Mesenchymal stem cell (in vitro differentiated cells and primary cell): ENCODE measurements at regions not wholly inside any gene's neighbourhood (a gene's known extent, or its start where the extent isn't known, plus 50 kb on each side); places are given as distances from the start of the nearest gene placed in this dataset.

Experiments
- DNase-seq: peaks from one replicate; pipeline ENCODE4 v3.0.0-alpha.2; 2013
- H2AFZ ChIP-seq: one replicate; pipeline ENCODE4 v1.6.1; 2013; ENCODE audit warnings: low read depth, mild to moderate bottlenecking, control low read depth, inconsistent platforms, low read length, moderate library complexity
- H2AK5ac ChIP-seq: 2 replicates; pipeline ENCODE4 v1.6.1; 2013; ENCODE audit warnings: low read length, moderate library complexity, mild to moderate bottlenecking, inconsistent platforms; ENCODE audit not compliant: severe bottlenecking
- H2BK120ac ChIP-seq: one replicate; pipeline ENCODE4 v1.6.1; 2013; ENCODE audit warnings: low read depth, mild to moderate bottlenecking, inconsistent platforms, low read length, moderate library complexity
- H2BK12ac ChIP-seq, 2 experiments: one replicate each; pipeline ENCODE4 v1.6.1; 2013; ENCODE audit warnings: inconsistent platforms in 2 of 2, low read length in 2 of 2, mild to moderate bottlenecking in 2 of 2, moderate library complexity in 2 of 2, control low read depth in 1 of 2
- H2BK15ac ChIP-seq: one replicate; pipeline ENCODE4 v1.6.1; 2013; ENCODE audit warnings: mild to moderate bottlenecking, low read depth, inconsistent platforms; ENCODE audit not compliant: poor library complexity, severe bottlenecking
- H2BK5ac ChIP-seq: 2 replicates; pipeline ENCODE4 v1.6.1; 2013; ENCODE audit warnings: low read depth, mild to moderate bottlenecking, low read length, control low read depth, inconsistent platforms; ENCODE audit not compliant: poor library complexity, severe bottlenecking
- H3K14ac ChIP-seq, 2 experiments: one replicate each; pipeline ENCODE4 v1.6.1; 2013; ENCODE audit warnings: inconsistent platforms in 2 of 2, low read length in 2 of 2, control low read depth in 1 of 2, mild to moderate bottlenecking in 1 of 2, moderate library complexity in 1 of 2
- H3K18ac ChIP-seq, 2 experiments: one replicate each; pipeline ENCODE4 v1.6.1; 2013; ENCODE audit warnings: inconsistent platforms in 2 of 2, low read length in 2 of 2, control low read depth in 1 of 2, low read depth in 1 of 2, mild to moderate bottlenecking in 1 of 2
- H3K23ac ChIP-seq, 2 experiments: one replicate each; pipeline ENCODE4 v1.6.1; 2013; ENCODE audit warnings: inconsistent platforms in 2 of 2, low read length in 2 of 2, mild to moderate bottlenecking in 2 of 2, moderate library complexity in 2 of 2, control low read depth in 1 of 2
- H3K27ac ChIP-seq: 2 replicates; pipeline ENCODE4 v1.5.1; 2013; ENCODE audit warnings: mild to moderate bottlenecking, moderate library complexity, low read length, control low read depth, inconsistent platforms; ENCODE audit not compliant: poor library complexity, severe bottlenecking
- H3K27me3 ChIP-seq, 2 experiments: 2 replicates each; pipeline versions ENCODE4 v1.6.1 to v1.7.0; 2013; ENCODE audit warnings: low read length in 2 of 2, mild to moderate bottlenecking in 2 of 2, moderate library complexity in 2 of 2, control low read depth in 1 of 2, inconsistent platforms in 1 of 2; ENCODE audit not compliant: control insufficient read depth in 1 of 2, insufficient read depth in 1 of 2
- H3K36me3 ChIP-seq, 2 experiments: 2 replicates each; pipeline versions ENCODE4 v1.6.1 to v1.7.0; 2013; ENCODE audit warnings: low read length in 2 of 2, control low read depth in 1 of 2, inconsistent platforms in 1 of 2, low read depth in 1 of 2, mild to moderate bottlenecking in 1 of 2; ENCODE audit not compliant: insufficient read depth in 2 of 2, control insufficient read depth in 1 of 2
- H3K4ac ChIP-seq, 2 experiments: one replicate each; pipeline ENCODE4 v1.6.1; 2013; ENCODE audit warnings: inconsistent platforms in 2 of 2, low read length in 2 of 2, mild to moderate bottlenecking in 2 of 2, moderate library complexity in 2 of 2, control low read depth in 1 of 2, low read depth in 1 of 2
- H3K4me1 ChIP-seq: 2 replicates; pipeline ENCODE4 v1.6.1; 2013; ENCODE audit warnings: low read depth, low read length, control low read depth; ENCODE audit not compliant: control insufficient read depth, insufficient read depth
- H3K4me2 ChIP-seq: 2 replicates; pipeline ENCODE4 v1.6.1; 2013; ENCODE audit warnings: low read length, mild to moderate bottlenecking, inconsistent platforms; ENCODE audit not compliant: poor library complexity, severe bottlenecking
- H3K4me3 ChIP-seq, 2 experiments: 2 replicates each; pipeline versions ENCODE4 v1.5.1 to v1.7.0; 2013; ENCODE audit warnings: low read length in 2 of 2, mild to moderate bottlenecking in 2 of 2, control low read depth in 1 of 2, low read depth in 1 of 2; ENCODE audit not compliant: insufficient read depth in 1 of 2
- H3K79me1 ChIP-seq: replicated peaks from 2 replicates; pipeline ENCODE4 v1.6.1; 2013; ENCODE audit warnings: mild to moderate bottlenecking, control low read depth, low read length, inconsistent platforms; ENCODE audit not compliant: poor library complexity, severe bottlenecking
- H3K9ac ChIP-seq: 2 replicates; pipeline ENCODE4 v1.7.0; 2013; ENCODE audit warnings: mild to moderate bottlenecking, low read length, moderate library complexity
- H3K9me3 ChIP-seq: 2 replicates; pipeline ENCODE4 v1.7.0; 2013; ENCODE audit warnings: mild to moderate bottlenecking, low read length; ENCODE audit not compliant: control insufficient read depth
- H4K8ac ChIP-seq: one replicate; pipeline ENCODE4 v1.6.1; 2013; ENCODE audit warnings: inconsistent platforms, mild to moderate bottlenecking, low read length, moderate library complexity
- H4K91ac ChIP-seq: one replicate; pipeline ENCODE4 v1.6.1; 2013; ENCODE audit warnings: mild to moderate bottlenecking, low read length, inconsistent platforms
- WGBS: methylation state at CpG from one replicate; pipeline ENCODE4 v1.1.7; 2013; ENCODE audit warnings: mixed read lengths; 5-methylcytosine and 5-hydroxymethylcytosine counted together

DNA sequence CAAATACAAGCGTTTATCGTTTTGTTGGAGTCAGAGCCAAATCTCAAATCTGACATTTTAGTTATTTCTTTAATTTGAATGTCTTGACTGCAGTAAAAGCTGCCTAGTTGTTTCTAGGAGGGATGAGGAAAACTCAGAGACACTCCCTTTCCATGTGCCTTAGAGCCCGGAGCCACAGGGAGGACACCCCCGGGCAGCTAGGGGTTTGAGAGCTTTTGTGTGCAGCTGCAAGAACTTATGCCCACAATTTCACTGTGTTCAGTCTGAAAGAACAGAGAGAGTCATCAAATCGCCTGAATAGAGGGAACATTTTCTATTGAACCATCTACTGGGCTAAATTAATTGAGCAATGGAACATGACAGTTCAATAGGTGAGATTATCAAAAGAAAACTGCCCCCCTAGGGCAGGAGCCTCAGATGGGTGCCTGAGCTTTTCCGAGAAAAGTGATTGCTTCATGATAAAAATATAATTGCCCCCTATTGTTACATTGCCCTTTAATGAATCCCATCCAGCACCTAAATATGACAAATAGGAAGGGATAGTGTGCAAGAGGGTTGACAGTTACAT, 709.3 kb upstream of the RGMB start:
- no peak overlapping the region for H3K4ac ChIP-seq
- H3K14ac ChIP-seq, result no peak overlapping the region
- no peak overlapping the region for H2BK12ac ChIP-seq

DNA sequence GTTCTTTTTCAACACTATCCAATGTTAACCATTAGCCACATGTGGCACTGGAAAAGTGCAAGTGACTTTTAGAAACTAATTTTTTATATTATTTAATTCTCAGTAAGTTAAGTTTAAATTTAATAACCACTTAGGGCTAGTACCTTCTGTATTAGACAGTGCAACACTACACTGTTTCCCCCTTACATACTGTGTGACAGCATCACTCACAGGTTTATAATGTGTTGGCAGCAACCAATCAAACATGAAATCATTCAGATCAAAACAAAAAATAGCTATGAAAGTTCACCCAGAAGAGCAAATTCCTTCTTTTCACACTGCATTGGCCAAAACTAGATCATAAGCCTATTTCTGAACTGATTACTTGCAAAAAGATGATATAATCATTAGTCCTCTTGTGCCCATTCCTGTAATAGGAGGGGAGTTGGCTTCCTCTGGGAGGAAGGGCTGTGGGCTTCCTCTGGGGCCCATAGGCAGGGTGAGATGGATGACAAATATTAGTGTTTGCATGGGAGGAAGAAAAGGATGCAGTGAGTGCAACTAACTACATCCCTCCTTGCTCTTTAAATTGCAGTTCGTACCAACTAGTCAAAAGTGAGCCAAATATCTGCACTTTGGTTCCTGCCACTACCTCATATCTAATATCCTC, 708.1 kb upstream of the RGMB start:
- H2BK5ac ChIP-seq, result no peak overlapping the region
- H3K4me1 ChIP-seq, result no peaks in the 10 kb centered on the region
- no peak overlapping the region for H4K91ac ChIP-seq
- H3K14ac ChIP-seq, result no peak overlapping the region
- no peaks in the 10 kb centered on the region for H3K27me3 ChIP-seq
- no peaks in the 10 kb centered on the region for H3K9me3 ChIP-seq
- no peak overlapping the region for H3K27ac ChIP-seq
- H3K4ac ChIP-seq, result no peak overlapping the region
- H3K18ac ChIP-seq, result no peak overlapping the region
- no peak overlapping the region for H3K4me3 ChIP-seq
- H3K4me2 ChIP-seq, result no peak overlapping the region
- no peak overlapping the region for H4K8ac ChIP-seq
- 100% methylated on average over 1 of the region's 1 CpG for WGBS
- no peak for DNase-seq
- H3K79me1 ChIP-seq, result no peaks in the 10 kb centered on the region
- no peak overlapping the region for H2BK120ac ChIP-seq
- no peak overlapping the region for H3K9ac ChIP-seq
- H2BK15ac ChIP-seq, result no peak overlapping the region
- H2AK5ac ChIP-seq, result no peak overlapping the region
- no peaks in the 10 kb centered on the region for H3K36me3 ChIP-seq
- no peak overlapping the region for H2AFZ ChIP-seq
- no peak overlapping the region for H3K23ac ChIP-seq
- H2BK12ac ChIP-seq, result no peak overlapping the region

More for the DNA sequence above, 709.3 kb upstream of the RGMB start:
- H3K4me3 ChIP-seq, result no peak overlapping the region
- no peaks in the 10 kb centered on the region for H3K79me1 ChIP-seq
- H2AFZ ChIP-seq, result no peak overlapping the region
- no peaks in the 10 kb centered on the region for H3K4me1 ChIP-seq
- no peaks in the 10 kb centered on the region for H3K27me3 ChIP-seq
- H2BK15ac ChIP-seq, result no peak overlapping the region
- H3K9ac ChIP-seq, result no peak overlapping the region
- no peak overlapping the region for H3K23ac ChIP-seq
- no peak overlapping the region for H4K91ac ChIP-seq
- no peak overlapping the region for H2AK5ac ChIP-seq
- H3K27ac ChIP-seq, result no peak overlapping the region
- H3K4me2 ChIP-seq, result no peak overlapping the region
- no peak overlapping the region for H3K18ac ChIP-seq
- no peaks in the 10 kb centered on the region for H3K36me3 ChIP-seq
- WGBS, result 94% methylated on average over 2 of the region's 6 CpGs
- H2BK120ac ChIP-seq, result no peak overlapping the region
- no peak overlapping the region for H2BK5ac ChIP-seq
- no peaks in the 10 kb centered on the region for H3K9me3 ChIP-seq
- no peak overlapping the region for H4K8ac ChIP-seq
- DNase-seq, result no peak

DNA sequence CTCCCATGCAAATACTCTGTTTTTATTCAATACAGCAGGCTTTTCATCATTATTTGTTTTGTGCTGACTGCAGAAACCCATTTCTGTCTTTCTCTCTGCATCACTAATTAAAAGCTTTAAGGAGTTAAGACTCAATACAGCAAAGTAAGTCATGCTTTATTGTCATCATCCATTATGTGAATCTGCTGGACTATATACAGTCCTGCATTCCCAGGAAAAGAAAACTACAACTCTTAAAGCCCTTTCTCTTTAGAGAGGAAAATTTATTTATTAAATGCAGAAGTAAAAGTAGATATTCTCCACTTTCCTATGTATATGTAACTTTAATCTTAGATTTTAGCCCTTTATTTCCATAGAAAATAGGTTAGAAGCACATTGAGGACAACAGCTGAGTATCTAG, 706.6 kb upstream of the RGMB start:
- no peaks in the 10 kb centered on the region for H3K4me1 ChIP-seq
- H2AFZ ChIP-seq, result no peak overlapping the region
- no peak overlapping the region for H3K23ac ChIP-seq
- no peaks in the 10 kb centered on the region for H3K36me3 ChIP-seq
- no peaks in the 10 kb centered on the region for H3K27me3 ChIP-seq
- no peak overlapping the region for H2BK15ac ChIP-seq
- H3K9me3 ChIP-seq, result no peaks in the 10 kb centered on the region
- DNase-seq, result no peak
- no peak overlapping the region for H2BK5ac ChIP-seq
- H4K8ac ChIP-seq, result no peak overlapping the region
- no peak overlapping the region for H2BK12ac ChIP-seq
- H2AK5ac ChIP-seq, result no peak overlapping the region
- no peak overlapping the region for H3K9ac ChIP-seq
- H3K4me2 ChIP-seq, result no peak overlapping the region
- no peak overlapping the region for H2BK120ac ChIP-seq
- no peak overlapping the region for H4K91ac ChIP-seq
- no peak overlapping the region for H3K4me3 ChIP-seq
- no peak overlapping the region for H3K14ac ChIP-seq
- no peak overlapping the region for H3K27ac ChIP-seq
- H3K18ac ChIP-seq, result no peak overlapping the region
- H3K4ac ChIP-seq, result no peak overlapping the region
- H3K79me1 ChIP-seq, result no peaks in the 10 kb centered on the region

DNA sequence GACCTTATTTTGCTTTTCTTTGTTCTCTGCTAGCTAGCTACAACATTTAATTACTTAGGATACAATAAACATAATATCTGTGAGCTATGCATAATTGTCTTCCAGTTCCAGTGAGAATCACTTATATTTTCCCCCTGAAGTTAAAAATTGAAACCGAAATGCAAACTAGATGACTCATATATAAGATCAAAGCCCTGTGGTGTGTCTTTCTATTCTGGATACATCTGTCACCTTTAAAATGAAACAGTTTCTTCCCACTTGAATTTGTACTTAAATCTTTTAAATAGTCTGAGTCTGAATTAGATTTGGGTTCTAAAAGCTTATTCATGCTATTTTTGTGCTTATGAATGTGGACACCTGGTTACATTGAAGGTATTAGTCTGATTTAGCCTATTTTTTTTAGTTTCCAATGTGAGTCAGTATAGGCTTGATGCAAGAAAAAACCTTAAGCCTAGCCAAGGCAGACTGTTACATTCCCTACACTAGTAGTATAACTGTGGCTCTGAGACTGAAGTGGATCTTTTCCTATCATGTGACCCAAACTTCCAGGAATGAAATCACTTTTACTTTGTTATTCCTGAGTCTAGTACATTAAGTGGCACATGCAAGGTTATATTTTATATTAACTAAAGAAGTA, 703.5 kb upstream of the RGMB start:
- Histone ChIP-seq H4K8ac (no peak overlapping the region), H3K36me3 (no peaks in the 10 kb centered on the region), H2BK12ac (no peak overlapping the region), H3K4me3 (no peak overlapping the region), H2BK5ac (no peak overlapping the region), H3K4ac (no peak overlapping the region), H3K23ac (no peak overlapping the region), H2AFZ (no peak overlapping the region), H3K14ac (no peak overlapping the region), H3K18ac (no peak overlapping the region), H2BK15ac (no peak overlapping the region), H3K27me3 (no peaks in the 10 kb centered on the region), H3K4me2 (no peak overlapping the region), H3K9me3 (no peaks in the 10 kb centered on the region), H3K27ac (no peak overlapping the region), H2AK5ac (no peak overlapping the region), H2BK120ac (no peak overlapping the region), H3K9ac (no peak overlapping the region), H3K79me1 (no peaks in the 10 kb centered on the region), H4K91ac (no peak overlapping the region), H3K4me1 (no peaks in the 10 kb centered on the region)
- WGBS, result no CpG with 5 or more reads among the region's 1 CpG
- no peak for DNase-seq
